Fibroblast of pulmonary artery (primary cell): ENCODE measurements at regions not wholly inside any gene's neighbourhood (a gene's known extent, or its start where the extent isn't known, plus 50 kb on each side); places are given as distances from the start of the nearest gene placed in this dataset.

Experiments used
- DNase-seq: peaks from one replicate; pipeline ENCODE4 v3.0.0-alpha.2; 2010; ENCODE audit warnings: low read depth
- H3K4me3 ChIP-seq: replicated peaks from 2 replicates; pipeline ENCODE4 v1.5.1; 2011; ENCODE audit warnings: low read depth, mild to moderate bottlenecking, control low read depth, low read length, moderate library complexity
- CTCF ChIP-seq: IDR thresholded peaks from 2 replicates; pipeline ENCODE4 v1.5.1; 2011; ENCODE audit warnings: mild to moderate bottlenecking, control low read depth, low read length, inconsistent platforms; ENCODE audit errors: missing control alignments

GRCh38 chr16:6447021-6447790 lies 885.4 kb upstream of the RBFOX1 start:
- no peak for TF ChIP-seq CTCF
- no peak overlapping the region for H3K4me3 ChIP-seq
- DNase-seq: no peak

DNA sequence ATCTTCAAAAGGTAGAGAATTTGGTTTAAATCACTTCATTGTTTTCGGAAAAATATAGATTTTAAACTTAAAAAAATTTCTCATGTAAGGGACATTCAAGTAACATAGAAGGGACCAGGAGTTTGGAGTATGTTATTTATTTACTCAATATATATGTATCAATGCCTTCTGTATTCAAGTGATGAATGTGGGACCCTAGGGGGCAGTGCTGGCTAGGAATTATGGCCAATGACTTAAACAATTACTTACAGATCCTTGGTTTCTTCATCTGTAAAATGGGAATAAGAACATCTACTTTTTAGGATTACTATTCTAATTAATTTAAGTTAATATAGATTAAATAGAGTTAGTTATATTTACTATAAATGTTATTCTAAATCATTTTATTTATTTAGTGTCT lies 886.3 kb upstream of the RBFOX1 start:
- no peak for DNase-seq
- TF ChIP-seq CTCF: no peak
- H3K4me3 ChIP-seq: no peak overlapping the region

GRCh38 chr16:6439129-6439528 lies 893.5 kb upstream of the RBFOX1 start:
- no peak for TF ChIP-seq CTCF
- no peak overlapping the region for H3K4me3 ChIP-seq

GRCh38 chr16:6428861-6429260 lies 903.8 kb upstream of the RBFOX1 start:
- no peak overlapping the region for H3K4me3 ChIP-seq
- no peak for DNase-seq
- TF ChIP-seq CTCF: no peak

More at GRCh38 chr16:6439129-6439528, 893.5 kb upstream of the RBFOX1 start:
- no peak for DNase-seq

DNA sequence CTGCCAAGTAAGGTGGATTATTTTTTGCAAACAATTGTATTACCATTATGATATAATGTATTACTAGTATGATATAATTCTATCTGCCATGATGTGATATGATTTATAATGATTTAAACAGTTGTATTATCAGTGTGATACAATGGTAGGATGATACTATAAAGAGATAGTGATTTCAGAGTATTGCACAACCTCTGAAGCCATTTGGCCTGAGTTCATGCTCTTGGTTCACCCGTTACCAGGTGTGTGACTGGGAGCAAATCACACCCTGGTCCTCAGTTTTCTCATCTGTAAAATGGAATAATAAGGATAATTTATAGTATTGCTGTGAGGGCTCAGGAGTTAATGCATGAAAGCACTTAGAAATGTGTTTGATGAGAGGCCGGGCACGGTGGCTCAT lies 905.0 kb upstream of the RBFOX1 start:
- TF ChIP-seq CTCF: no peak
- DNase-seq: no peak
- no peak overlapping the region for H3K4me3 ChIP-seq

DNA sequence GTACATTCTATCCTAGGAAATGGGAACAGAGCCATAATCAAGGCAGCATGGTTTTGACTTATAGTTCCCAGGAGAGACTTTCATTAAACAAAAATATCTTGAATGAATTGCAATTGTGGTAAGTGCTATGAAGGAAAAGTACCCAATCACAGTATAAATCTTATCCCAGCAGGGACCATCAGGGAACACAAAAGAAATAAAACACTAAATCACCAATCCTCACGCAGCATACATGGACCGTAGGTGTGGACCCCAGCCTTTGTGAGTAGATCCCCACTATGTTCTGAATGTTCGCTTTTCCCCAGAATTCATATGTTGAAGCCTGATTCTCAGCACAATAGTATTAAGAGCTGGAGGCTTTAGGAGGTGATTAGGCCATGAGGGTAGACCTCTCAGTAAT lies 925.0 kb upstream of the RBFOX1 start:
- TF ChIP-seq CTCF: no peak

DNA sequence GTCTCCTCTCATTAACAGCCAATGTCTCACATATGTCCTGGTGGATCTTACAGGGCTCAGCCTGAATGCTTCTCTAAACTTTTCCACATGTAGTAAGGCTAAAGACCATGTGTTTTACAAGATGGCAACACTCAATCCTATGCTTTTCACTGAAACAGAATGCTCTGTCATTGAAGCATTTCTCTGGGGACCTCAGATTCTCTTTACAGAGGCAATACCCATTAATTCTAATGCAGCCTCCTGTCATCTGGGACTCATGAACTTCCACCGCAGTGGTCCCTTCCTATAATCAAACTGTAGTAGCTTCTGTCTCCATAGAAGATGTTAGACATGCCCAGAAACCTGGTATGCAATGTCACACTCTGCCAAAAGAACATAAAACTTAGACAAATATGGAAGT lies 926.6 kb upstream of the RBFOX1 start:
- no peak for DNase-seq
- H3K4me3 ChIP-seq: no peak overlapping the region
- no peak for TF ChIP-seq CTCF

More for the DNA sequence above, 925.0 kb upstream of the RBFOX1 start:
- no peak overlapping the region for H3K4me3 ChIP-seq
- DNase-seq: no peak
